Activated naive CD8-positive, alpha-beta T cell treated with anti-CD3 and anti-CD28 coated beads, Interleukin-2, amount 10 ng/mL, durations not matched to agents 7 days and 5 days (primary cell): ENCODE measurements at regions not wholly inside any gene's neighbourhood (a gene's known extent, or its start where the extent isn't known, plus 50 kb on each side); places are given as distances from the start of the nearest gene placed in this dataset.
"Not testable (repeated sequence)": the region's sequence is repeated elsewhere in the genome, so short reads cannot be mapped to it uniquely, and the experiment has no call there.

Source experiments
- ATAC-seq: fragments of 150-1000 bp; cut with Tn5 transposase; one replicate; pipeline ENCODE4 v1.10.0; 2021; ENCODE audit warnings: low read depth, moderate library complexity
- POLR2A ChIA-PET: fragments of 350-600 bp; sonication (Branson Sonifier 250); formaldehyde crosslinking; loops from one replicate; lab custom pipeline; 2021; ENCODE audit warnings: antibody characterized with exemption; lab: Charles Lee
- DNase-seq: peaks from one replicate; pipeline ENCODE4 v3.0.0; 2021
- H3K27ac Mint-ChIP-seq: one replicate; pipeline ENCODE4 v1.8.0; 2022; ENCODE audit warnings: mild to moderate bottlenecking, mixed read lengths
- H3K27me3 Mint-ChIP-seq: one replicate; pipeline ENCODE4 v1.8.0; 2022; ENCODE audit warnings: mild to moderate bottlenecking, moderate library complexity, mixed read lengths
- H3K36me3 Mint-ChIP-seq: one replicate; pipeline ENCODE4 v1.8.0; 2021; ENCODE audit warnings: mild to moderate bottlenecking, mixed read lengths
- H3K4me1 Mint-ChIP-seq: one replicate; pipeline ENCODE4 v1.8.0; 2021; ENCODE audit warnings: mixed read lengths
- H3K4me3 Mint-ChIP-seq: one replicate; pipeline ENCODE4 v1.8.0; 2022; ENCODE audit warnings: mild to moderate bottlenecking, moderate library complexity, mixed read lengths
- H3K9me3 Mint-ChIP-seq: one replicate; pipeline ENCODE4 v1.8.0; 2021; ENCODE audit warnings: mixed read lengths

DNA sequence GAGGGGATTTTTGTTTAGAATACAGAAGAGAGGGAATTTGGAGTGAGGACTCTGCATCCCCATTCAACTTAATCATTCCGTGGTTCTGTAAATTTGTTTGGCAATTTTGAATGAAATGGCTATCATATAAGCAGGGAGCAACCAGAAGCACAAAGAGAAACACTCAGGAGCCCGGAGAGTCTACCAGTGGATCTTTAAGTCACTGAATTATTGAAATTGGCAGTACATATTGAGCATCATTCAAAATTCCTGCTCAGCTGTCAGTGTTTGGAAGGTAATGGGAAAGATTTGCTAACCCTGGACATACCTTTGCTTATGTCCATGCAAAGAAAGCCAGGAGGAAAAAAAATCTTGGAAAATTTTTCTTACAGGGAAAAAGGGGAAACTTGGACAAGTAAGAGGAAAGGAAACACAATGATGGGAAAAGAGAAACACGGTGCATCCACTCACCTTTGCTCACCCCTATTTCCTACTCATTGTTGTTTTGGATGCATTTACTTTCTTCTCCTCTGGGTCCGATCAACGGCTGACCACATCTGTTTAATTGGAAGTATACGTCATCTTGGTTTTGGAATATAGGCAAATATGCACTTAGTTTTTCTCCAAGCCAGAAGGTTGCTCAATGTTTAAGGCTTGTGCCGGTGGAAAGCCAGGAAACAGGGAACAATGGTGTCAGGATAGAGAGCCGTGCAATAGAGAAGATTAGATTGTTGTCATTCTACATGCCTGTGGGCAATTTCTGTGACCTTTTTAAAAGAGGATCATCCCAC lies 243.0 kb upstream of the LYPLAL1 start:
- DNase-seq, result no peak
- H3K4me1 Mint-ChIP-seq, result no peaks in the 10 kb centered on the region
- no peak overlapping the region for H3K4me3 Mint-ChIP-seq
- H3K9me3 Mint-ChIP-seq, result no peaks in the 10 kb centered on the region
- no peak overlapping the region for H3K27ac Mint-ChIP-seq
- ATAC-seq, result no peak
- H3K27me3 Mint-ChIP-seq, result no peaks in the 10 kb centered on the region
- POLR2A ChIA-PET, result no interaction called here
- H3K36me3 Mint-ChIP-seq, result no peaks in the 10 kb centered on the region

DNA sequence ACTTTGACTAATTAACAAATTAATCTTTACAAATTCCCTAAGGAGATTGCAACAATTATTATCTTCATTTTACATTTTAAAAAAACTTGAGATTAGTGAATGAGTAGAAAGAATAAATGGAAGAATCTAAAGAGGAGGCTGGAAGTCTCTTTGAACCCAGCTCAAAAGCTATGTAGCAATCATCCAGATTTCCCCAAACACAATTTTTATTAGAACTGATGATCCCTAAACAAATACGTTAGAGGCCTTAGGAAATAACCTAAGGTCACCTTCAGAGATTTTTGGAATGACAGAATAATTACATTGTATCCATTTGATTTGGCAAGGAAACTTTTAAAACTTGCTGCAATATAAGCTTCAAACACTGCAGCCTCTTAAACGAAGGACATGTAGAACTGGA lies 242.4 kb upstream of the LYPLAL1 start:
- Mint-ChIP-seq H3K4me3 (no peak overlapping the region), H3K4me1 (no peaks in the 10 kb centered on the region), H3K27ac (no peak overlapping the region), H3K27me3 (no peaks in the 10 kb centered on the region), H3K36me3 (no peaks in the 10 kb centered on the region), H3K9me3 (no peaks in the 10 kb centered on the region)
- POLR2A ChIA-PET, result no interaction called here
- ATAC-seq (no peak), DNase-seq (no peak)

GRCh38 chr1:218933513-218933912 lies 240.2 kb upstream of the LYPLAL1 start:
- Mint-ChIP-seq H3K27me3 (no peaks in the 10 kb centered on the region), H3K4me3 (no peak overlapping the region), H3K9me3 (no peaks in the 10 kb centered on the region), H3K4me1 (no peaks in the 10 kb centered on the region), H3K36me3 (no peaks in the 10 kb centered on the region), H3K27ac (no peak overlapping the region)
- DNase-seq (no peak), ATAC-seq (no peak)
- POLR2A ChIA-PET, result no interaction called here

DNA sequence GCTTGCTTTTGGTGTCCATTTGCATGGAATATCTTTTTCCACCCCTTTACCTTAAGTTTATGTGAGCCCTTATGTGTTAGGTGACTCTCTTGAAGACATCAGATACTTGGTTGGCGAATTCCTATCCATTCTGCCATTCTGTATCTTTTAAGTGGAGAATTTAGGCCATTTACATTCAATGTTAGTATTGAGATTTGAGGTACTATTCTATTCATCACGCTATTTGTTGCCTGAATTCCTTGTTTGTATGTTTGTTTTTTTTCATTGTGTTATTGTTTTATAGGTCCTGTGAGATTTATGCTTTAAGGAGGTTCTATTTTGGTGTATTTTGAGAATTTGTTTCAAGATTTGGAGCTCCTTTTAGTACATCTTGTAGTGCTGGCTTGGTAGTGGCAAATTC lies 238.3 kb upstream of the LYPLAL1 start:
- H3K36me3 Mint-ChIP-seq, POLR2A ChIA-PET, ATAC-seq, H3K27ac Mint-ChIP-seq, H3K4me1 Mint-ChIP-seq, H3K4me3 Mint-ChIP-seq, DNase-seq, H3K27me3 Mint-ChIP-seq, H3K9me3 Mint-ChIP-seq: not testable (repeated sequence)

GRCh38 chr1:218938259-218938658 lies 235.4 kb upstream of the LYPLAL1 start:
- Mint-ChIP-seq H3K4me1 (no peaks in the 10 kb centered on the region), H3K4me3 (no peak overlapping the region), H3K9me3 (no peaks in the 10 kb centered on the region), H3K36me3 (no peaks in the 10 kb centered on the region), H3K27me3 (no peaks in the 10 kb centered on the region), H3K27ac (no peak overlapping the region)
- ATAC-seq (no peak), DNase-seq (no peak)
- POLR2A ChIA-PET, result no interaction called here

DNA sequence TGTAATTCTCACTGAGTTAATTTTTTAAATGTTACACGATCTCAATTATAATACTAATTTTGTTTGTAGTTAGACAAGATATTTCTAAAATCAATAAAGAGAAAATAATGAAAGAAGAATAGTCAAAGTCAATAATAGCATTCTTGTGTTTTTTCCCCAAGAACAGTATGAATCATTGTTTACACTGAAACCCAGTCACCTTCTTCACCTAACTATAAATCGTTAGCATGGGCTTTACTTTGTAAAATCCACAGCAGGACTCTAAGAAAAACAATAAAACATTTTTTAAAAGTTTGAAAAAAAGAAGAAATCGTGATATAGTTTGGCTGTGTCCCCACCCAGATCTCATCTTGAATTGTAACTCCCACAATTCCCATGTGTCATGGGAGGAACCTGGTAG lies 234.6 kb upstream of the LYPLAL1 start:
- H3K27ac Mint-ChIP-seq, result no peak overlapping the region
- no peaks in the 10 kb centered on the region for H3K4me1 Mint-ChIP-seq
- H3K9me3 Mint-ChIP-seq, result no peaks in the 10 kb centered on the region
- H3K4me3 Mint-ChIP-seq, result no peak overlapping the region
- no peaks in the 10 kb centered on the region for H3K27me3 Mint-ChIP-seq
- no peak for ATAC-seq
- no peaks in the 10 kb centered on the region for H3K36me3 Mint-ChIP-seq
- POLR2A ChIA-PET, result no interaction called here
- DNase-seq, result no peak

GRCh38 chr1:218942431-218942830 lies 231.2 kb upstream of the LYPLAL1 start:
- Mint-ChIP-seq H3K4me3 (no peak overlapping the region), H3K27ac (no peak overlapping the region), H3K27me3 (no peaks in the 10 kb centered on the region)

GRCh38 chr1:218943371-218943770 lies 230.3 kb upstream of the LYPLAL1 start:
- Mint-ChIP-seq H3K4me3 (no peak overlapping the region), H3K27me3 (no peaks in the 10 kb centered on the region), H3K36me3 (no peaks in the 10 kb centered on the region), H3K4me1 (no peaks in the 10 kb centered on the region), H3K9me3 (no peaks in the 10 kb centered on the region), H3K27ac (no peak overlapping the region)
- POLR2A ChIA-PET, result no interaction called here
- DNase-seq (no peak), ATAC-seq (no peak)

More at GRCh38 chr1:218942431-218942830, 231.2 kb upstream of the LYPLAL1 start:
- Mint-ChIP-seq H3K4me1 (no peaks in the 10 kb centered on the region), H3K36me3 (no peaks in the 10 kb centered on the region), H3K9me3 (no peaks in the 10 kb centered on the region)
- ATAC-seq, result no peak
- no peak for DNase-seq
- POLR2A ChIA-PET, result no interaction called here

- H3K27me3 Mint-ChIP-seq, result no peaks in the 10 kb centered on the region
- H3K27ac Mint-ChIP-seq, result no peak overlapping the region
- no peak overlapping the region for H3K4me3 Mint-ChIP-seq
- POLR2A ChIA-PET, result no interaction called here
- H3K9me3 Mint-ChIP-seq, result no peaks in the 10 kb centered on the region
- H3K4me1 Mint-ChIP-seq, result no peaks in the 10 kb centered on the region
- ATAC-seq (no peak), DNase-seq (no peak)
- H3K36me3 Mint-ChIP-seq, result no peaks in the 10 kb centered on the region
These were observed 228.6 kb upstream of the LYPLAL1 start for GRCh38 chr1:218945050-218945449.

GRCh38 chr1:218946147-218946546 lies 227.5 kb upstream of the LYPLAL1 start:
- no peak for DNase-seq
- Mint-ChIP-seq H3K36me3 (no peaks in the 10 kb centered on the region), H3K9me3 (no peaks in the 10 kb centered on the region), H3K27me3 (no peaks in the 10 kb centered on the region), H3K4me3 (no peak overlapping the region), H3K4me1 (no peaks in the 10 kb centered on the region), H3K27ac (no peak overlapping the region)
- no peak for ATAC-seq
- POLR2A ChIA-PET, result no interaction called here

- peaks cover 1% of the 10 kb centered on the region for H3K27me3 Mint-ChIP-seq
- POLR2A ChIA-PET, result no interaction called here
- ATAC-seq, result no peak
These were observed 225.2 kb upstream of the LYPLAL1 start for GRCh38 chr1:218948446-218948845.

DNA sequence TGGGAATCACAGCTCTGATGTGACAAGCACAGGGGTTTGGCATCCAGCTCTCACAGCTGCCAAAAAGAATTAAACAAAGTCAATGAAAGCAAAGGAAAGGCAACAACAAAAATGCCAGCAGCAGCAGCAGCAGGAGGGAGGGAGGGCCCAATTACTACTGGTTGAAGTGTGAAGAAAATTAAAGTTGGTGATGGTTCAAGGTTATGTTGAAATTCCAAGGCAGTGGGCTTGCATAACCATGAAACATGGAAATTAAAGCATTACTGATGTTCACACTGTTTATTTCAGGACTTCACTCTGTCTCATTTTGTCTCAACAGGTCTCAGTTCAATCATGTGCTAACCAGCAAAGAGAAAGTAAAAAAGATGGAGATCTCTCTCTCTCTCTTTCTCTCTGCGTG lies 220.3 kb upstream of the LYPLAL1 start:
- H3K27me3 Mint-ChIP-seq, result peaks cover 1% of the 10 kb centered on the region
- no peak overlapping the region for H3K27ac Mint-ChIP-seq
- POLR2A ChIA-PET, result no interaction called here
- no peaks in the 10 kb centered on the region for H3K9me3 Mint-ChIP-seq
- H3K4me3 Mint-ChIP-seq, result no peak overlapping the region
- no peaks in the 10 kb centered on the region for H3K4me1 Mint-ChIP-seq
- H3K36me3 Mint-ChIP-seq, result no peaks in the 10 kb centered on the region
- ATAC-seq (no peak), DNase-seq (no peak)

More at GRCh38 chr1:218948446-218948845, 225.2 kb upstream of the LYPLAL1 start:
- H3K27ac Mint-ChIP-seq, result no peak overlapping the region
- DNase-seq, result no peak
- H3K36me3 Mint-ChIP-seq, result no peaks in the 10 kb centered on the region
- no peak overlapping the region for H3K4me3 Mint-ChIP-seq
- H3K9me3 Mint-ChIP-seq, result no peaks in the 10 kb centered on the region
- no peaks in the 10 kb centered on the region for H3K4me1 Mint-ChIP-seq

DNA sequence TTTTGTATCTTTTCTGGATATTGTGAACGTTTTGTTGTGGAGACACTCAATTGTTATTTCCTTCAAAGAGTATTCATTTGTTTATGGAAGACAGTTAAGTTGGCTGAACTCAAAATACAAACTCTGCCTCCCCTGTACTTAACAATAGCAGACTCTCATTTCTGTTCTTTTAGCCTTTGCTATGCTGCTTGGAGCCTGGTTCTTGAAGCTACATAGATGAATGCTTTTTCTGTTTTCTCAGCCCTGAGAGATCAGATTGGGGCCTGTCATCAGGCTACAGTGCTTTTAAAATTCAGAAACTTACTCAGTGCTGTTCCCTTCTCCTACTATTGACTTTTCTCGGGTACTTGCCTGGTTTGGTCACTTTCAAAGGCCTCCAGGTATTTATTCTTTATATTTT lies 215.7 kb upstream of the LYPLAL1 start:
- Mint-ChIP-seq H3K4me3 (no peak overlapping the region), H3K27me3 (peaks cover 1% of the 10 kb centered on the region), H3K36me3 (no peaks in the 10 kb centered on the region), H3K27ac (no peak overlapping the region), H3K4me1 (no peaks in the 10 kb centered on the region), H3K9me3 (no peaks in the 10 kb centered on the region)
- POLR2A ChIA-PET, result no interaction called here
- no peak for DNase-seq
- no peak for ATAC-seq

DNA sequence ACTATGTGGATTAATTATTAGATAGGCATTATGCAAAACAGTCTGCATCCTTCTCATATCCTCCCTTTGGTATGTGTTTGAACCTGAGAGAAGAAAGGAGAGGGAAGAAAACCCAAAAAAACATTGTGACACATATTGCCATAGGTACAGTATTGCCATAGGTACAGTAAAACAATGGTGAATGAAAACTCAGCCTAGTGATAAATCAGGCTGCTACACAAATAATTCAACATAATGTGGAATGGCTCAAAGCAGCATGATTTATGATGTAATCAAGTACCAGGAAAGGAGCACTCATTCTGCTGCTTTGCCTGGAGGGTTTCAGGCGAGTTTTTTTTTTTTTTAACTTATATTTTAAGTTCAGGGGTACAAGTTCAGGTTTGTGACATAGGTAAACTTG lies 213.9 kb upstream of the LYPLAL1 start:
- Mint-ChIP-seq H3K27me3 (no peaks in the 10 kb centered on the region), H3K36me3 (no peaks in the 10 kb centered on the region), H3K9me3 (no peaks in the 10 kb centered on the region), H3K27ac (no peak overlapping the region), H3K4me1 (no peaks in the 10 kb centered on the region), H3K4me3 (no peak overlapping the region)
- no peak for ATAC-seq
- no peak for DNase-seq
- POLR2A ChIA-PET, result no interaction called here
